HUDEP-2 (cell line): ENCODE measurements at regions not wholly inside any gene's neighbourhood (a gene's known extent, or its start where the extent isn't known, plus 50 kb on each side); places are given as distances from the start of the nearest gene placed in this dataset.

ENCODE experiments used
- DNase-seq, 76 experiments: peaks; one replicate each; lab custom pipeline; 2025; ENCODE audit not compliant: unreplicated experiment in 76 of 76; lab: John Stamatoyannopoulos, UW

DNA sequence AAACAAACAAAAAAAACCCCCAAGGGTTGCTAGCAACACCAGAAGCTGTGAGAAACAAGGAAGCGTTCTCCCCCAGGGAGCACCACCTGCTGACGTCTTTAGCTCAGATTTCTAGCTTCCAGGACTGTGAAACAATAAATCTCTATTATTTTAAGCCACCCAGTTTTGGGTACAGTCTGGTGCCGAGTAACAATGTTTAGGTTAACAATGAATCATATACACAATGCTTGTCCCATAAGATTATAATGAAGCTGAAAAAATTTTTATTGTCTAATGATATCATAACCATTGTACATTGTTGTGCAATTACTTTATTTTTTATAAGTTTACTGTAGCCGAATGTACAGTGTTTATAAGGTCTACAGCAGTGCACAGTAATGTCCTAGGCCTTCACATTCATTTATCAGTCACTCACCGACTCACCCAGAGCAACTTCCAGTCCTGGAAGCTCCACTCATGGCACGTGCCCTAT, 72.1 kb upstream of the CAB39 start:
- no peak for DNase-seq

- DNase-seq: no peak
Measured at GRCh38 chr2:230642966-230643365, 69.7 kb upstream of the CAB39 start.

DNA sequence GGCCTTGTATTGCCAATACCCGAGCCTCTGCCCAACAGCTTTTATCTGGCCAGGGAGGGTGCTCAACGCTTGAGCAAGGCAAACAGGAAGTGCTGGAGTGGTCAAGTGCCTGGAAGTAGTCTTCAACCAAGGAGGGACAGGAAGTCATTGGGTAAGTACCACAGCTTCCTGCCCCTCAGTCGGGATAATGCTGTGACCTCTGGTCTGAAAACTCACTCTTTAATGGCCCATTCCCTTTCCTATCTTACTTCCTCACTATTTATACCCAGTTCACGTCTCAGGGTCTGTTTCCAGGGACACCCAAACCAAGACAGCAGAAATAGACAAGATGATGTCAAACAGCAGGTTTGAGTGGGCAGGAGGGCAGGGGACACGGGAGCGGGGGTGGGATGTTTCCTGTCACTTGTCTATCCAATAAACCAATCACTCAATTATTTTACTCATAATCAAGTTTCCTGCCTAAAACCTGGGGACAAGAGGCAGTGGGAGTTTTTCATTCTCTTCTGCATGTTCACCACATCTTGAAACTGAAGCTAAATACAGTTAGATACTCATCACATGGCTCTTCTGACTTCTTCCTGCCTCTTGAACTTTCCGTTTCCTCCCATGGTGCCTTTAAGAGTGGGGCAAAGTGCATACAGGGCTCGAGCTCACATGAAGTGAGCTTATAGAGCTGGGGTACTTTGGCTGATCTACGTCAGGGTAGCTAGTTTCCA, 68.9 kb upstream of the CAB39 start:
- peak in 4 of 76 experiments; percentile 19 to 36 (median 26) for DNase-seq

DNA sequence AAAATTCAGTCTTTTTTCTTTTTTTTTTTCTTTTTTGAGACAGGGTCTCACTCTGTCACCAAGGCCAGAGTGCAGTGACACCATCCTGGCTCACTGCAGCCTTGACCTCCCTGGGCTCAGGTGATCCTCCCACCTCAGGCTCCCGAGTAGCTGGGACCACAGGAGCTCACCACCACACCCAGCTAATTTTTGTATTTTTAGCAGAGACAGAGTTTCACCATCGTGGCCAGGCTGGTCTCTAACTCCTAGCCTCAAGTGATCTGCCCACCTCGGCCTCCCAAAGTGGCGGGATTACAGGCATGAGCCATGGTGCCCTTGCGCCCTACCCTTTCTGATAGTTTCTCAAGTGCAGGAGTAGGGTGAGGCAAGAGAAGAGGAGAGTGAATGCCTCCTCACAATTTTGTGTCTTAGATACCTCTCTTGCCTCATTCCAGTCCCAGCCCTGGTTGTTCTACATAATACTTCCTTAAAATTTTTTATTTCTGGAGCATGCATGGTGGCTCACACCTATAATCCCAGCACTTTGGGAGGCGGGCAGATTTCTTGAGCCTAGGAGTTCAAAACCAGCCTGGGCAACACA, 68.2 kb upstream of the CAB39 start:
- DNase-seq: no peak

- no peak for DNase-seq
Measured at GRCh38 chr2:230648356-230648755, 64.3 kb upstream of the CAB39 start.

- DNase-seq: peak in 21 of 76 experiments; percentile 7 to 40 (median 18)
Measured at GRCh38 chr2:230650585-230651137, 62.0 kb upstream of the CAB39 start.

GRCh38 chr2:230654057-230654456, 58.6 kb upstream of the CAB39 start:
- DNase-seq: no peak

DNA sequence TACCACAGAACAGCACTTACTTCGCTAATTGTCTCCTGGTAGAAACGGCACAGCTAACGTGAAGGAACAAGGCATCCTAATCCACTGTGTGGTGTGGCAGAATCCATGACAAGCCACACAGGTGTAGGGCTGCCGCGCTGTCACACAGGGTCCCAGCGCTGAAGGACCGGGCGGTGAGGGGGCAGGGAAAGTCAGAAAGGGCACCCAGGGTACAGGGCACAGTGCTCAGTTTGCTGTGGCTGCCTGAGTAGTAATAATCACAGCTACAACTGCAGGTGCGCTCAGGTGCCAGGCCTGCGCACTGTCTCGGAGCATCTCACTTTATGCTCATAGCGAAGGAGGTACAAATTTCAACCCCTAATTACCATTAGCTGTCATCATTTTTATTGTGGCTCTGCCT, 55.2 kb upstream of the CAB39 start:
- DNase-seq: no peak

- DNase-seq: peak in 1 of 76 experiments; percentile 13
Measured at GRCh38 chr2:230657906-230658305, 54.7 kb upstream of the CAB39 start.

DNA sequence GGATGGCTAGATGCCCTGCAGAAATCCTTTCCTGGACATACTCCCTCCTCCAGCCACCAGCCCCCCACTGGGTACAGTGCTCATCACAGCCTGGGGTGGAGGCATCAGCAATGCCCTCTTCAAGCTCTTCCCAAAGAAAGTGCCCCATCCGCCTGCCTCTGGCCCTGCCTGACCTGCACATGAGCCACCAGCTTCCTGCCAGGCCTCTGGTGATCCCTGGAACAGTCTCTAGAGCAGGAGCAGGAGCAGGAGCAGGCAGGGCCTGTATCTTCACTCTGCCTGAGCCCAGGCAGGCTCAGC, 54.1 kb upstream of the CAB39 start:
- DNase-seq: peak in 35 of 76 experiments; percentile 13 to 77 (median 40)

GRCh38 chr2:230658877-230659652, 53.6 kb upstream of the CAB39 start:
- DNase-seq: peak in 75 of 76 experiments; percentile 52 to 96 (median 83)

DNA sequence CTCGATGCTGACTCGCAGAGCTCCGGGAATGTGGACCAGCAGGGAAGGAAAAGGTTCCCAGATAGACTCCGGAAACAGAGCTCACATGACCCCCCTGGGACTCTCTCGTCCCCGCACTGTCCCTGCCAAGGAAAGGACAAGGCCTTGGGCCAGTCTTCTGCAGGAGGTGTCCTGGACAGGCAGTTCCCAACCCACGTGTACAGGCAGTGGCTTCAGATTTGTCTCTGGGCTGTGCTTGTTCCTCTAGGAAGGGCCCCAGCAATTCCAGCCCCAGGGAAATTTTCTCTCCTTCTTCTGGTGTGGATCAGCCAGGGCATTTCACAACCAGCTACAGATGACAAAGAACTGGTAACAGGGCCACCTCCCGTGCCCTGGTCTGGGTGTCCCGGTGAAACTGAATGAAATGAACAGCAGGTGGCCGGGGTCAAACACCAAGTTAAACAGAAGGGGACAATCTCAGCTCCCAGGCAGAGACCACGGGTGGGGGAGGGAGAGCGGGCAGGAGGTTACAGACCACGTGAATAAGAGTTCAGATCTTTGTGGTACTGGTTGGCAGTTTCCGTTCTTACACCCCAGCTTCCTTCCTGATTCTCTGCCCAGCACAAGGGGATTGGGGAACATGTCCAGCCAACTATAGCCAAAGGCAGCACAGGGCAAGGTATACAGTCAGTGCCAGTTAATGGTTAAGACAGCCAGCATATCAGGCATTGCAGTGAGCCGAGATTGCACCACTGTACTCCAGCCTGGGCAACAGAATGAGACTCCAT, 52.2 kb upstream of the CAB39 start:
- peak in 35 of 76 experiments; percentile 4 to 59 (median 22) for DNase-seq

- DNase-seq: peak in 2 of 76 experiments; percentile 17 to 34
Measured at GRCh38 chr2:230661072-230661957, 51.3 kb upstream of the CAB39 start.
